ENCODE measurements at regions not wholly inside any gene's neighbourhood (a gene's known extent, or its start where the extent isn't known, plus 50 kb on each side); places are given as distances from the start of the nearest gene placed in this dataset.

DNA sequence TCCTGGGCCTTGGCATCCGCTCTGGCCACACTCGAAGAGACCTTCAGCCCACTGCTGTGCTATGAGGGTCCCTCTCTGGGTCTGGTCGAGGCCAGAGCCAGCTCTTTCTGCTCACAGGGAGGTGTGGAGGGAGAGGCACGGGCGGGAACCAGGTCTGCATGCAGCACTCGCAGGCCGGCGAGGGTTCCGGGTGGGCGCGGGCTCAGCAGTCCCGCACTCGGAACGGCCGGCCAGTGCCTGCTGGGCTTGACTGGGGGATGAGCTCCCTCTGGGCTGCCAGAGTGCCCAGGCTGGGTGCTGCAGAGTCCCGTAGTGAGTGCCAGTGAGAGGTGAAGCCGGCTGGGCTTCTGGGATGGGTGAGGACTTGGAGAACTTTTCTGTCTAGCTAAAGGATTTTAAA lies 882.7 kb downstream of the XPNPEP1 start:
- DNase-seq (ENCODE audit: low spot score) = no peak
- TF ChIP-seq, protein P1, sequence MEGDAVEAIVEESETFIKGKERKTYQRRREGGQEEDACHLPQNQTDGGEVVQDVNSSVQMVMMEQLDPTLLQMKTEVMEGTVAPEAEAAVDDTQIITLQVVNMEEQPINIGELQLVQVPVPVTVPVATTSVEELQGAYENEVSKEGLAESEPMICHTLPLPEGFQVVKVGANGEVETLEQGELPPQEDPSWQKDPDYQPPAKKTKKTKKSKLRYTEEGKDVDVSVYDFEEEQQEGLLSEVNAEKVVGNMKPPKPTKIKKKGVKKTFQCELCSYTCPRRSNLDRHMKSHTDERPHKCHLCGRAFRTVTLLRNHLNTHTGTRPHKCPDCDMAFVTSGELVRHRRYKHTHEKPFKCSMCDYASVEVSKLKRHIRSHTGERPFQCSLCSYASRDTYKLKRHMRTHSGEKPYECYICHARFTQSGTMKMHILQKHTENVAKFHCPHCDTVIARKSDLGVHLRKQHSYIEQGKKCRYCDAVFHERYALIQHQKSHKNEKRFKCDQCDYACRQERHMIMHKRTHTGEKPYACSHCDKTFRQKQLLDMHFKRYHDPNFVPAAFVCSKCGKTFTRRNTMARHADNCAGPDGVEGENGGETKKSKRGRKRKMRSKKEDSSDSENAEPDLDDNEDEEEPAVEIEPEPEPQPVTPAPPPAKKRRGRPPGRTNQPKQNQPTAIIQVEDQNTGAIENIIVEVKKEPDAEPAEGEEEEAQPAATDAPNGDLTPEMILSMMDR (IDR thresholded peaks at IDR 0.05; ENCODE audit: extremely low read depth, insufficient read depth, missing control alignments) = no peak
- in situ Hi-C loops (cut with MboI; ENCODE audit: low pct_unique_long_range_greater_than_20kb, low sequenced_read_pairs, unreplicated experiment) = no loop called here

DNA sequence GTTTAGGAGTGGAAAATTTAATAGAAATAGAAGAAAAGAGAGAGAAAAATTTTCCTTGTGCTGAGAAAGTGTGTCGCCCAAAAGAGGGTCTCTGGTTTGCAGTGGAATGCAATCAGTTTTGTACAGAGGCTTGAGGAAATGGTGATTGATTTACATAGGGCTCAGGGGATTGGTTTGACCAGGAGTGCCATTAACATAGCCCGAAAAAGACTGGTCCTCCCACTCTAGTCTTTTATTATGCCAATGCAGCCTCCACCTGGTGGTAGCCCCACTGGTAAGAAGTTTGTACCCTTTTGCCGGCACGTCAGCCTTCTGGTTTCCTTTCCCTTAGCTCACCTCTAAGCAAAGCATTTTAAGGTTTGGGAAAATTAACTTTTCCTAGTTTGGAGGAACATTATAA lies 885.3 kb downstream of the XPNPEP1 start:
- TF ChIP-seq, protein P1 (IDR thresholded peaks at IDR 0.05; ENCODE audit: extremely low read depth, insufficient read depth, missing control alignments) = no peak
- in situ Hi-C loops (cut with MboI; ENCODE audit: low pct_unique_long_range_greater_than_20kb, low sequenced_read_pairs, unreplicated experiment) = no loop called here
- no peak for DNase-seq (ENCODE audit: low spot score)

DNA sequence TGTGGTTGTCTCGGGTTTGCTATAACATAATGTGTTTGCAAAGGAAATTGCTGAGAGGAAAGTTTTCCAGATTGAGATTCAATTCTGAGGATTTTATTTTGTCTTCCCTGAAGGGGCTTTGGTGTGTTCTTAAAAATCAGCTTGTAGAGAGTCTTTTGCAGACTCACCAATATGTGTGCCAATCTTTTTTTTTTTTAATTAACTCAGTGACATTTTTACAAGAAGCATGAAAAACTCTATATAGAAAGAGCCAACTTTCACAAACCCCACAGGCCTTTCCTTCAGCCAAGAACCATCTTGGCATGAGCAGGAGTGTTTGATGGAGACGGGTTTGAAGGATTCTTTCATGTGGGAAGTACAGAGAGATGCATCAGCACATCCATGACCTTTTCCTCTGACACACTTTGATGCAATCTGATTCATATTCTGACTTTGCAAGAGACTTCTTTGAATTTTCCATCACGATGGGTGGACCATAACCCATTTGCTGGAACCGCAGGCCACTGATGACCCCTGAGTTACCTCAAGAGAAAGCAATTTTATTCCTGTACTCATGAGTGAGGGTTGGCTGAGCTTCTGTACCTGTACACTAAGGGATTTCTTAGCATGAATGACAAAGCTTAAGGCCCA lies 892.6 kb downstream of the XPNPEP1 start:
- DNase-seq (ENCODE audit: low spot score) = no peak
- TF ChIP-seq, protein P1 (IDR thresholded peaks at IDR 0.05; ENCODE audit: extremely low read depth, insufficient read depth, missing control alignments) = no peak
- in situ Hi-C loops (cut with MboI; ENCODE audit: low pct_unique_long_range_greater_than_20kb, low sequenced_read_pairs, unreplicated experiment) = no loop called here

DNA sequence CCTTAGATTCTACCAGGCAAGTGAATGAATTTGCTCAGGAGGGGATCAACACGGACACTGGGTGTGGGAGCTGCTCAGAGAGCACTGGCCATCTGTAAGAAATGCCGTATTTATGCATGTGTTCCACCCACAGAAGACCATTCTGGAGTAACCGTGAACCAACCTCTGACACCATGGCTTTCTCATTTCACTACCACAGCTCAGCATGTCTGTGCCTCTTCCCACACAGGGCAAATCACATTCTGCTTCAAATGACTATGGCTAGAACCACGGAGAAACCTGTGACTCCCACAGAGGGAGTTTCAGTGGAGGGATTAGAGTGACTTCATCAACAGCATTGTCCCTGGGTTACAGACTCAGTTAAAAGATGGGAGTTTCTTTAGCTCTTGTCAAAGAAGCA lies 893.4 kb downstream of the XPNPEP1 start:
- in situ Hi-C loops (cut with MboI; ENCODE audit: low pct_unique_long_range_greater_than_20kb, low sequenced_read_pairs, unreplicated experiment) = no loop called here
- DNase-seq (ENCODE audit: low spot score) = no peak
- TF ChIP-seq, protein P1 (IDR thresholded peaks at IDR 0.05; ENCODE audit: extremely low read depth, insufficient read depth, missing control alignments) = no peak

DNA sequence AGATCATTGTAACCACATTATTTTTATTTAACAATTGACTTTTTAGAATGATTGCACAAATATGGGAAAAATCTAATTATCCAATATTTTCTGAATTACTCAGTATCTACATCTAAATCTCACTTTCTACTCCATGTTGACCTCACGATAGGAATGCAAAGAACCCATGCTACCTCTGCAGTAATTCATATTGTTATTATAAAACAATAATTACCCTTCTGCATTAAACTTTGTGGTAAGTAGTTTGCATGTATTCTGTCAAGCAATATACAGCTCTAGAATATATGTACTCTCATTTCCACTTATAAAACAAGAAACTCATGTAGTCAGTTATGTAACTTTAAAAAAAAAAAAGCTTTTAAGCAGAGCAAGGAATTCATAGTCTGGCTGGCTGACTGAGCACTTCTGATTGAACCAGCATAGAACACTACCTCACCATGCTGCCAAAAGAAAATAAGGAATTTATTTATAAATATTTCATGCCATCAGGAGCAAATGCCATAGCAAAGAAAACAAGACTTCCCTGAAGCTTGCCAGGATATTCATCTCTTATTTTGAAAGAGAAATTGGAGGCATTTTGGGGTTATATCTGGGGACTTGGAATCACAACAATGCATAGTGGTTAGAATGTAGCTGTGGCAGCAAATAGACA lies 895.7 kb downstream of the XPNPEP1 start:
- in situ Hi-C loops (cut with MboI; ENCODE audit: low pct_unique_long_range_greater_than_20kb, low sequenced_read_pairs, unreplicated experiment) = no loop called here
- TF ChIP-seq, protein P1 (IDR thresholded peaks at IDR 0.05; ENCODE audit: extremely low read depth, insufficient read depth, missing control alignments) = no peak
- DNase-seq (ENCODE audit: low spot score) = no peak

DNA sequence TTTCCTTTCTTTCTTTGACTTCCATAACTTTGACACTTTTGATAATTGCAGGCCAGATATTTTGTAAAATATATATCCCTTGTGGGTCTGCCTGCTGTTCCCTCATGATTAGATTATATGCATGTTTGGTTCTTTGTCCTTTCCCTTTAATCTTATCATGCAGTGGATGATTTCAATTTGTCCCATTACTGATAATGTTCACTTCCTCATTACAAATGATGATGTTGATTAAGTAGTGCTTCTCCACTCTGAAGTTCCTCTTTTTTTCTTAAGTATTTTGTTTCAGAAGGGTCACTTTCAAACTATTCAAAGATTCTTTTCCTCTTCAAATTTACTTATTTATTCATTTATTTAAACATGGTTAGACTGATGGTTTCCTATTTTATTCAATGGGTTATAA lies 898.1 kb downstream of the XPNPEP1 start:
- no peak for DNase-seq (ENCODE audit: low spot score)
- TF ChIP-seq, protein P1 (IDR thresholded peaks at IDR 0.05; ENCODE audit: extremely low read depth, insufficient read depth, missing control alignments) = no peak
- in situ Hi-C loops (cut with MboI; ENCODE audit: low pct_unique_long_range_greater_than_20kb, low sequenced_read_pairs, unreplicated experiment) = no loop called here
